WTC11 (cell line): ENCODE measurements at regions not wholly inside any gene's neighbourhood (a gene's known extent, or its start where the extent isn't known, plus 50 kb on each side); places are given as distances from the start of the nearest gene placed in this dataset.

ENCODE experiments used
- ATAC-seq: fragments of 200-7000 bp; cut with Tn5 transposase; 2 replicates; pipeline ENCODE4 v1.10.0; 2021; ENCODE audit warnings: mild to moderate bottlenecking, moderate library complexity
- CTCF ChIA-PET: fragments of 300-600 bp; sonication (Branson Sonifier 250); formaldehyde crosslinking; loops from one replicate; lab custom pipeline; 2021; ENCODE audit warnings: antibody characterized with exemption; lab: Charles Lee
- POLR2A ChIA-PET: fragments of 350-600 bp; sonication (Branson Sonifier 250); formaldehyde crosslinking; loops from one replicate; lab custom pipeline; 2021; ENCODE audit warnings: antibody characterized with exemption; lab: Charles Lee
- DNase-seq: peaks from one replicate; pipeline ENCODE4 v3.0.0; 2021; ENCODE audit warnings: low spot score
- H3K27ac Mint-ChIP-seq: 2 replicates; pipeline ENCODE4 v1.8.0; 2021; ENCODE audit warnings: mixed read lengths
- H3K27me3 Mint-ChIP-seq: 2 replicates; pipeline ENCODE4 v1.8.0; 2021; ENCODE audit warnings: low read depth, mild to moderate bottlenecking, moderate library complexity, mixed read lengths
- H3K36me3 Mint-ChIP-seq: 2 replicates; pipeline ENCODE4 v1.8.0; 2021; ENCODE audit warnings: mixed read lengths
- H3K4me1 Mint-ChIP-seq: 2 replicates; pipeline ENCODE4 v1.8.0; 2022; ENCODE audit warnings: mixed read lengths
- H3K4me3 Mint-ChIP-seq: 2 replicates; pipeline ENCODE4 v1.8.0; 2021; ENCODE audit warnings: mild to moderate bottlenecking, moderate library complexity, mixed read lengths
- H3K9me3 Mint-ChIP-seq: 2 replicates; pipeline ENCODE4 v1.8.0; 2021; ENCODE audit warnings: mixed read lengths
- AR ChIP-seq: fragments of 250-450 bp; sonication (Bioruptor Pico); IDR thresholded peaks from 2 replicates; pipeline ENCODE4 v1.9.0; 2021; ENCODE audit warnings: mild to moderate bottlenecking
- CDX4 ChIP-seq: fragments of 250-450 bp; sonication (Bioruptor Pico); IDR thresholded peaks from 2 replicates; pipeline ENCODE4 v1.9.0; 2021; ENCODE audit warnings: moderate library complexity, mild to moderate bottlenecking, inconsistent platforms, borderline replicate concordance
- CREB1 ChIP-seq: sonication (generic); formaldehyde crosslinking; IDR thresholded peaks from 2 replicates; pipeline ENCODE4 v1.8.0; 2023; ENCODE audit warnings: mild to moderate bottlenecking, missing genetic modification reagents
- E2F4 ChIP-seq: sonication (generic); formaldehyde crosslinking; IDR thresholded peaks from 2 replicates; pipeline ENCODE4 v1.8.1; 2022; ENCODE audit warnings: low read depth, mild to moderate bottlenecking, moderate library complexity, missing genetic modification reagents, borderline replicate concordance
- ELF4 ChIP-seq: sonication (generic); formaldehyde crosslinking; IDR thresholded peaks from 2 replicates; pipeline ENCODE4 v1.8.1; 2022; ENCODE audit warnings: low read depth, mild to moderate bottlenecking, moderate library complexity, missing genetic modification reagents
- HMGA2 ChIP-seq: fragments of 250-450 bp; sonication (Bioruptor Pico); IDR thresholded peaks from 2 replicates; pipeline ENCODE4 v1.4.0; 2021; ENCODE audit warnings: mild to moderate bottlenecking, moderate library complexity
- KAT7 ChIP-seq: sonication (generic); formaldehyde crosslinking; IDR thresholded peaks from 2 replicates; pipeline ENCODE4 v1.8.1; 2023; ENCODE audit warnings: missing genetic modification reagents, mild to moderate bottlenecking, borderline replicate concordance
- MLX ChIP-seq: sonication (generic); formaldehyde crosslinking; IDR thresholded peaks from 2 replicates; pipeline ENCODE4 v1.8.1; 2023; ENCODE audit warnings: mild to moderate bottlenecking, missing genetic modification reagents, moderate library complexity
- MXD4 ChIP-seq: fragments of 250-450 bp; sonication (Bioruptor Pico); IDR thresholded peaks from 2 replicates; pipeline ENCODE4 v1.8.0; 2021; ENCODE audit warnings: mild to moderate bottlenecking, moderate library complexity, borderline replicate concordance
- MYBL2 ChIP-seq: sonication (generic); formaldehyde crosslinking; IDR thresholded peaks from 2 replicates; pipeline ENCODE4 v1.8.1; 2023; ENCODE audit warnings: mild to moderate bottlenecking, moderate library complexity, missing genetic modification reagents
- NFE2L1 ChIP-seq: sonication (generic); formaldehyde crosslinking; IDR thresholded peaks from 2 replicates; pipeline ENCODE4 v1.8.1; 2023; ENCODE audit warnings: missing genetic modification reagents
- NR3C1 ChIP-seq: sonication (generic); formaldehyde crosslinking; conservative IDR thresholded peaks from 2 replicates; pipeline ENCODE4 v1.8.1; 2023; ENCODE audit warnings: low read depth, mild to moderate bottlenecking, missing genetic modification reagents
- SMAD3 ChIP-seq: sonication (generic); formaldehyde crosslinking; IDR thresholded peaks from 2 replicates; pipeline ENCODE4 v1.8.0; 2022; ENCODE audit warnings: missing genetic modification reagents, mild to moderate bottlenecking, borderline replicate concordance
- TCF7 ChIP-seq: sonication (generic); formaldehyde crosslinking; IDR thresholded peaks from 2 replicates; pipeline ENCODE4 v1.8.0; 2022; ENCODE audit warnings: mild to moderate bottlenecking, low read depth, missing genetic modification reagents, moderate library complexity
- TEAD4 ChIP-seq: sonication (generic); formaldehyde crosslinking; IDR thresholded peaks from 2 replicates; pipeline ENCODE4 v1.8.0; 2022; ENCODE audit warnings: mild to moderate bottlenecking, missing genetic modification reagents
- ZMAT4 ChIP-seq: fragments of 250-450 bp; sonication (Bioruptor Pico); IDR thresholded peaks from 2 replicates; pipeline ENCODE4 v1.9.0; 2021; ENCODE audit warnings: mild to moderate bottlenecking
- ZNF121 ChIP-seq: sonication (generic); formaldehyde crosslinking; IDR thresholded peaks from 2 replicates; pipeline ENCODE4 v1.8.0; 2023; ENCODE audit warnings: missing genetic modification reagents
- ZNF263 ChIP-seq: sonication (generic); formaldehyde crosslinking; IDR thresholded peaks from 2 replicates; pipeline ENCODE4 v1.8.1; 2022; ENCODE audit warnings: low read depth, mild to moderate bottlenecking, moderate library complexity, missing genetic modification reagents
- ZNF396 ChIP-seq: fragments of 250-450 bp; sonication (Bioruptor Pico); IDR thresholded peaks from 2 replicates; pipeline ENCODE4 v1.8.0; 2021; ENCODE audit warnings: mild to moderate bottlenecking, moderate library complexity, borderline replicate concordance
- ZSCAN18 ChIP-seq: fragments of 250-450 bp; sonication (Bioruptor Pico); IDR thresholded peaks from 2 replicates; pipeline ENCODE4 v2.1.2; 2022; ENCODE audit warnings: mild to moderate bottlenecking, moderate library complexity

- TF ChIP-seq MYBL2 (CRISPR knock-in tag) (no peak), MLX (no peak), CREB1 (CRISPR knock-in tag) (no peak), KAT7 (no peak), HMGA2 (CRISPR knock-in tag) (no peak), ELF4 (no peak), MXD4 (CRISPR knock-in tag) (no peak), TEAD4 (CRISPR knock-in tag) (no peak), AR (CRISPR knock-in tag) (no peak), CDX4 (CRISPR knock-in tag) (no peak)
Measured at GRCh38 chr5:66356011-66356565, 212.0 kb downstream of the SREK1 start (continued).

- Mint-ChIP-seq H3K4me1 (peaks cover 7% of the 10 kb centered on the region), H3K9me3 (peaks cover 6% of the 10 kb centered on the region; the same call in 1 of the 2 replicates), H3K36me3 (no peaks in the 10 kb centered on the region), H3K4me3 (no peak overlapping the region), H3K27me3 (no peaks in the 10 kb centered on the region; the same call in 1 of the 2 replicates), H3K27ac (no peak overlapping the region)
- no peak for ATAC-seq
- ChIA-PET POLR2A (no interaction called here), CTCF (interaction anchor here (1.6 kb wide), 1 partner anchor 398 kb away, joined by 4 read pairs; no protein-coding TSS in a partner anchor)
- TF ChIP-seq NR3C1 (CRISPR knock-in tag), result no peak
- TF ChIP-seq E2F4 (CRISPR knock-in tag), result no peak
- TF ChIP-seq ZNF396 (CRISPR knock-in tag), result no peak
- no peak for TF ChIP-seq MLX
- no peak for TF ChIP-seq NFE2L1 (CRISPR knock-in tag)
- no peak for TF ChIP-seq ZMAT4
- TF ChIP-seq ZNF121 (CRISPR knock-in tag), result no peak
- no peak for TF ChIP-seq SMAD3 (CRISPR knock-in tag)
- no peak for TF ChIP-seq ZSCAN18
- TF ChIP-seq TCF7, result no peak
- no peak for TF ChIP-seq ZNF263 (CRISPR knock-in tag)
- no peak for DNase-seq
Measured at GRCh38 chr5:66358741-66359140, 214.6 kb downstream of the SREK1 start.
